GM10248 (cell line): ENCODE measurements at regions not wholly inside any gene's neighbourhood (a gene's known extent, or its start where the extent isn't known, plus 50 kb on each side); places are given as distances from the start of the nearest gene placed in this dataset.
"Not testable (repeated sequence)": the region's sequence is repeated elsewhere in the genome, so short reads cannot be mapped to it uniquely, and the experiment has no call there.

Experiments used
- CTCF ChIA-PET: fragments of 300-600 bp; sonication (Branson Sonifier 250); formaldehyde crosslinking; extraction: SDS; loops from one replicate; lab custom pipeline; 2021; ENCODE audit warnings: antibody characterized with exemption; lab: Yijun Ruan, JAX
- POLR2A ChIA-PET: fragments of 350-650 bp; sonication (Branson Sonifier 250); formaldehyde crosslinking; extraction: SDS; loops from one replicate; lab custom pipeline; 2020; ENCODE audit warnings: antibody characterized with exemption; lab: Yijun Ruan, JAX
- DNase-seq: peaks from one replicate; pipeline ENCODE4 v3.0.0; 2012; ENCODE audit errors: extremely low spot score
- TF ChIP-seq, protein P1 (sequence below): IDR thresholded peaks from 2 replicates; pipeline ENCODE4 v1.5.1; 2012; ENCODE audit warnings: mild to moderate bottlenecking, low read depth; ENCODE audit errors: extremely low read depth, missing control alignments, control extremely low read depth

- no peak for DNase-seq
- CTCF ChIA-PET: no interaction called here
- TF ChIP-seq, protein P1, sequence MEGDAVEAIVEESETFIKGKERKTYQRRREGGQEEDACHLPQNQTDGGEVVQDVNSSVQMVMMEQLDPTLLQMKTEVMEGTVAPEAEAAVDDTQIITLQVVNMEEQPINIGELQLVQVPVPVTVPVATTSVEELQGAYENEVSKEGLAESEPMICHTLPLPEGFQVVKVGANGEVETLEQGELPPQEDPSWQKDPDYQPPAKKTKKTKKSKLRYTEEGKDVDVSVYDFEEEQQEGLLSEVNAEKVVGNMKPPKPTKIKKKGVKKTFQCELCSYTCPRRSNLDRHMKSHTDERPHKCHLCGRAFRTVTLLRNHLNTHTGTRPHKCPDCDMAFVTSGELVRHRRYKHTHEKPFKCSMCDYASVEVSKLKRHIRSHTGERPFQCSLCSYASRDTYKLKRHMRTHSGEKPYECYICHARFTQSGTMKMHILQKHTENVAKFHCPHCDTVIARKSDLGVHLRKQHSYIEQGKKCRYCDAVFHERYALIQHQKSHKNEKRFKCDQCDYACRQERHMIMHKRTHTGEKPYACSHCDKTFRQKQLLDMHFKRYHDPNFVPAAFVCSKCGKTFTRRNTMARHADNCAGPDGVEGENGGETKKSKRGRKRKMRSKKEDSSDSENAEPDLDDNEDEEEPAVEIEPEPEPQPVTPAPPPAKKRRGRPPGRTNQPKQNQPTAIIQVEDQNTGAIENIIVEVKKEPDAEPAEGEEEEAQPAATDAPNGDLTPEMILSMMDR: no peak
- POLR2A ChIA-PET: no interaction called here
Measured at GRCh38 chr5:152638996-152639552, 234.0 kb upstream of the NMUR2 start.

GRCh38 chr5:152641970-152642805 lies 237.1 kb upstream of the NMUR2 start:
- no peak for DNase-seq
- CTCF ChIA-PET: no interaction called here
- POLR2A ChIA-PET: no interaction called here
- TF ChIP-seq, protein P1: no peak

DNA sequence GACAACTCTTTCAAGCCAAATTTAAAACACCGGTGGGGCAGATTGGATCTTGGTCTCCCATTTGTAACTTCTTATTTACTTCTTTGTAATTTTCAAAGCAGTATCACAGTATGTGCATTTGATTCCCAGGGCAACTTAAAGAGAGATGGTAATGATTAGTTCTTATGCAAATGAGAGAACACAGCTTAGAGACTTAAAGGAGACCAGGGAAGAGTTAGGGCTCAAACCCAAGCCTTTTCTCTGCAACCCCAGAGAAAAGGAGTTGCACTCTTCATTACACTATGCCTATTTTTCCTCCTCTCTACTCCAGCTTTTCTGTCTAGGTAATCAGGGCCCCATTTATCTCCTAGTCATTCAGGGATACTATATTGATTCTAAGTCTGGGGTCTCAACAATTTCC lies 237.8 kb upstream of the NMUR2 start:
- CTCF ChIA-PET: no interaction called here

GRCh38 chr5:152644029-152644728 lies 239.1 kb upstream of the NMUR2 start:
- no peak for DNase-seq
- CTCF ChIA-PET: no interaction called here
- TF ChIP-seq, protein P1: no peak
- POLR2A ChIA-PET: no interaction called here

More for the DNA sequence above, 237.8 kb upstream of the NMUR2 start:
- POLR2A ChIA-PET: no interaction called here
- DNase-seq: no peak
- TF ChIP-seq, protein P1: no peak

DNA sequence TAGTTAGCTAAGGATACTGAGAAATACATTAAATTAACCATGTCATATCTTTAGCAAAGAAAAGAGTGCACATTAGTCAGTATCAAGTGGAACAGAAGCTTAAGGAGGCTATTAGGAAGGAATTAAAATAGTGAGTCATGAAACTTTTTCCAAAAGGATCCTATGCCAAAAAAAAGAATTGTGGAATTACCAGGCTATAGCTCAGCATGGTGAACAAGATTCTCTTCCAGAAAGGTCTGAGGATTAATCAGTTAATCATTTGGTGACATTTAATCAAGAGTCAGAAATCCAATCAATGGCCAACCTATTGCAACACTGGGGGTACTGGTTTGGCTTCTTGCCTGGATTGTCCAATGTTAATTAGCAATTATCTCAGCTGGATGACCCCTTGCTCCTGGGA lies 244.5 kb upstream of the NMUR2 start:
- ChIA-PET POLR2A (no interaction called here), CTCF (interaction anchor here (1.0 kb wide), 1 partner anchor 26 kb away, joined by 3 read pairs; no protein-coding TSS in a partner anchor)
- TF ChIP-seq, protein P1: no peak
- DNase-seq: no peak

DNA sequence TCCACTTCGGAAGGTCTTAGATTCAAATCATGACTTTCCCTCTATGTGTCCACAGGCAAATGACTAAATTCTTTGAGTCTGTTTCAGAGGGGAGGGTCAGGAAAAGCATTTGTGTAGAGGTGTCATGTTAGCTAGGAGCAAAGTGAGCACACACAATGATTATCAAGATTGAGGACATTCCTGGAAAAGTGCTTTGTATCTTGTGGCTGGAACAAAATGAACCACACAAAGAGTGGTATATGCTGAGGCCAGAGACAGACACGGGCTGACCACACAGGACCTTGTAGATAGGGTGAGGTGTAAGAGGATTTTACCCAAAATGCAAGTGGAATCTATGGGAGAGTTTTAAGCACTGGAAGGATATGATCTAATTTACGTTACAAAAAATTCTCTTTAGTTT lies 245.3 kb upstream of the NMUR2 start:
- TF ChIP-seq, protein P1: no peak
- POLR2A ChIA-PET: no interaction called here
- CTCF ChIA-PET: no interaction called here
- no peak for DNase-seq

DNA sequence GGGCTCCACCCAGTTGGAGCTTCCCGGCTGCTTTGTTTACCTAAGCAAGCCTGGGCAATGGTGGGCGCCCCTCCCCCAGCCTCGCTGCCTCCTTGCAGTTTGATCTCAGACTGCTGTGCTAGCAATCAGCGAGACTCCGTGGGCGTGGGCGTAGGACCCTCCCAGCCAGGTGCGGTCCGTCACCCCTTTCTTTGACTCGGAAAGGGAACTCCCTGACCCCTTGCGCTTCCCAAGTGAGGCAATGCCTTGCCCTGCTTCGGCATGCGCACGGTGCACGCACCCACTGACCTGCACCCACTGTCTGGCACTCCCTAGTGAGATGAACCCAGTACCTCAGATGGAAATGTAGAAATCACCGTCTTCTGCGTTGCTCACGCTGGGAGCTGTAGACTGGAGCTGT lies 254.4 kb upstream of the NMUR2 start:
- CTCF ChIA-PET, DNase-seq, POLR2A ChIA-PET: not testable (repeated sequence)
